Esophagus squamous epithelium (tissue), 4 donors: ENCODE measurements at regions not wholly inside any gene's neighbourhood (a gene's known extent, or its start where the extent isn't known, plus 50 kb on each side); places are given as distances from the start of the nearest gene placed in this dataset.

ENCODE experiments used
- POLR2A ChIP-seq, 4 donors: fragments of 450-650 bp; IDR thresholded peaks; one replicate each; pipeline ENCODE4 v1.6.1; 2017; ENCODE audit warnings: antibody characterized with exemption in 4 of 4, mild to moderate bottlenecking in 4 of 4, moderate library complexity in 3 of 4
- TF ChIP-seq, protein P1 (sequence below), 6 experiments: fragments of 450-650 bp in 4 of 6; fragments of 200-600 bp in 2 of 6; sonication (generic) in 2 of 6; IDR thresholded peaks; one replicate each; pipeline ENCODE4 v1.5.1; 2016 to 2019; ENCODE audit warnings: antibody characterized with exemption in 6 of 6, mild to moderate bottlenecking in 4 of 6, moderate library complexity in 4 of 6

GRCh38 chr7:3192669-3193068 lies 108.4 kb upstream of the SDK1 start:
- TF ChIP-seq, protein P1, sequence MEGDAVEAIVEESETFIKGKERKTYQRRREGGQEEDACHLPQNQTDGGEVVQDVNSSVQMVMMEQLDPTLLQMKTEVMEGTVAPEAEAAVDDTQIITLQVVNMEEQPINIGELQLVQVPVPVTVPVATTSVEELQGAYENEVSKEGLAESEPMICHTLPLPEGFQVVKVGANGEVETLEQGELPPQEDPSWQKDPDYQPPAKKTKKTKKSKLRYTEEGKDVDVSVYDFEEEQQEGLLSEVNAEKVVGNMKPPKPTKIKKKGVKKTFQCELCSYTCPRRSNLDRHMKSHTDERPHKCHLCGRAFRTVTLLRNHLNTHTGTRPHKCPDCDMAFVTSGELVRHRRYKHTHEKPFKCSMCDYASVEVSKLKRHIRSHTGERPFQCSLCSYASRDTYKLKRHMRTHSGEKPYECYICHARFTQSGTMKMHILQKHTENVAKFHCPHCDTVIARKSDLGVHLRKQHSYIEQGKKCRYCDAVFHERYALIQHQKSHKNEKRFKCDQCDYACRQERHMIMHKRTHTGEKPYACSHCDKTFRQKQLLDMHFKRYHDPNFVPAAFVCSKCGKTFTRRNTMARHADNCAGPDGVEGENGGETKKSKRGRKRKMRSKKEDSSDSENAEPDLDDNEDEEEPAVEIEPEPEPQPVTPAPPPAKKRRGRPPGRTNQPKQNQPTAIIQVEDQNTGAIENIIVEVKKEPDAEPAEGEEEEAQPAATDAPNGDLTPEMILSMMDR (IDR thresholded peaks at IDR 0.05) = no peak
- TF ChIP-seq POLR2A (IDR thresholded peaks at IDR 0.05) = no peak
